Skeletal muscle satellite cell (primary cell): ENCODE measurements at regions not wholly inside any gene's neighbourhood (a gene's known extent, or its start where the extent isn't known, plus 50 kb on each side); places are given as distances from the start of the nearest gene placed in this dataset.

ENCODE experiments used
- H3K27me3 ChIP-seq: 2 replicates; pipeline ENCODE4 v1.7.0; 2013; ENCODE audit warnings: low read length; ENCODE audit not compliant: control insufficient read depth, insufficient read depth
- H3K36me3 ChIP-seq: 2 replicates; pipeline ENCODE4 v1.7.0; 2013; ENCODE audit warnings: mild to moderate bottlenecking, control low read depth, low read length; ENCODE audit not compliant: insufficient read depth
- H3K4me1 ChIP-seq: 2 replicates; pipeline ENCODE4 v1.7.0; 2013; ENCODE audit warnings: low read length; ENCODE audit not compliant: control insufficient read depth, insufficient read depth
- H3K4me2 ChIP-seq: 2 replicates; pipeline ENCODE4 v1.7.0; 2013; ENCODE audit warnings: mild to moderate bottlenecking, low read length
- H3K4me3 ChIP-seq: 2 replicates; pipeline ENCODE4 v1.7.0; 2013; ENCODE audit warnings: low read length
- H3K9ac ChIP-seq: 2 replicates; pipeline ENCODE4 v1.7.0; 2013; ENCODE audit warnings: mild to moderate bottlenecking, low read depth, low read length, moderate library complexity
- H3K9me3 ChIP-seq: replicated peaks from 2 replicates; pipeline ENCODE4 v1.7.0; 2013; ENCODE audit warnings: mild to moderate bottlenecking, control low read depth, low read length

- peaks cover 4% of the 10 kb centered on the region for H3K4me1 ChIP-seq
- H3K4me2 ChIP-seq, result no peak overlapping the region
Observed at GRCh38 chr12:24423611-24424010, 474.1 kb upstream of the SOX5 start.

DNA sequence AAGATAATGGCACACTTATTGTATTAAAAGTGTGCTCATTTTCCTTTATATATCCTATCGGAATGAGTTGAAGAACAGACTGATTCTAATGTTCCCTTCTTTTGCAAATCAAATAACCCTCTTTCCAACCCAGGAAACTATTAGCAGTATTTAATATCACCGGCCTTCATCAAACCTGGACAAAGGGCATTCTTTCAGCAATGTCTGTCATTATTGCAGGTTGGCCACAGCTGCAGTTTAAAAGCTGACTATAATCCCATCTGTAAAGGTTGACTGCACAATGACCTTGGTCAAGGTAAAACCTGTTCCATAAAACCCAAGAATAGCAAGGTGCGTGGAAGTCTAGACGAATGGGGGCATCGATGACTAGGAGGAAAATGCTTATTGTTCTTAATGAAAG, 472.3 kb upstream of the SOX5 start:
- no peak overlapping the region for H3K4me2 ChIP-seq
- no peak overlapping the region for H3K4me3 ChIP-seq

More at GRCh38 chr12:24423611-24424010, 474.1 kb upstream of the SOX5 start:
- no peaks in the 10 kb centered on the region for H3K36me3 ChIP-seq
- no peak overlapping the region for H3K4me3 ChIP-seq
- H3K27me3 ChIP-seq, result no peaks in the 10 kb centered on the region
- no peak overlapping the region for H3K9ac ChIP-seq
- no peaks in the 10 kb centered on the region for H3K9me3 ChIP-seq

DNA sequence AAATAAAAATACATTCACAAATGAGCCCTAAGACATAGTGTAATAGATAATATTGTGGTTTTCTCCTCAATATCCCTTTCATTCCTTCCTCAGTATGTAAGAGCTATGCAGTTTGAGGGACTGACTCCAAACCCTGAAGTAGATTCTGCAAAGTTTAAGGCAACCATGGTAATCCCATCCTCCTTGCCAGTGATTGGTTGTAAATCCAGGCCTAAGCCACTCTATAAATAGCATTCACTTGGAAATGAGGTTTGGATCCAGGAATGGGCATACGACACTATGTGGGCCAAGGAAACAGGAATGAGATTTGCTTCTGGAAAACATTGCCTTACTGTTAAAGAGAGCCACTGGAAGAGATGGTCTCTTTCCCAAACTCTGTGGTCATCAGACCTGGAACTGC, 468.7 kb upstream of the SOX5 start:
- H3K9me3 ChIP-seq, result no peaks in the 10 kb centered on the region
- no peaks in the 10 kb centered on the region for H3K36me3 ChIP-seq
- H3K4me2 ChIP-seq, result no peak overlapping the region
- H3K4me1 ChIP-seq, result no peaks in the 10 kb centered on the region
- H3K4me3 ChIP-seq, result no peak overlapping the region
- no peak overlapping the region for H3K9ac ChIP-seq
- no peaks in the 10 kb centered on the region for H3K27me3 ChIP-seq

More for the DNA sequence above, 472.3 kb upstream of the SOX5 start:
- H3K27me3 ChIP-seq, result no peaks in the 10 kb centered on the region
- no peaks in the 10 kb centered on the region for H3K9me3 ChIP-seq
- H3K4me1 ChIP-seq, result peaks cover 4% of the 10 kb centered on the region
- no peaks in the 10 kb centered on the region for H3K36me3 ChIP-seq
- no peak overlapping the region for H3K9ac ChIP-seq

GRCh38 chr12:24416423-24417109, 467.1 kb upstream of the SOX5 start:
- Histone ChIP-seq H3K4me3 (no peak overlapping the region), H3K9me3 (no peaks in the 10 kb centered on the region), H3K4me1 (no peaks in the 10 kb centered on the region), H3K36me3 (no peaks in the 10 kb centered on the region), H3K27me3 (no peaks in the 10 kb centered on the region), H3K9ac (no peak overlapping the region), H3K4me2 (no peak overlapping the region)

GRCh38 chr12:24415934-24416333, 466.5 kb upstream of the SOX5 start:
- no peak overlapping the region for H3K4me3 ChIP-seq
- no peak overlapping the region for H3K4me2 ChIP-seq
- no peaks in the 10 kb centered on the region for H3K36me3 ChIP-seq
- H3K4me1 ChIP-seq, result no peaks in the 10 kb centered on the region
- no peaks in the 10 kb centered on the region for H3K9me3 ChIP-seq
- H3K27me3 ChIP-seq, result no peaks in the 10 kb centered on the region
- no peak overlapping the region for H3K9ac ChIP-seq

GRCh38 chr12:24414480-24414879, 465.0 kb upstream of the SOX5 start:
- Histone ChIP-seq H3K36me3 (no peaks in the 10 kb centered on the region), H3K9ac (no peak overlapping the region), H3K27me3 (no peaks in the 10 kb centered on the region), H3K4me2 (no peak overlapping the region), H3K9me3 (no peaks in the 10 kb centered on the region), H3K4me3 (no peak overlapping the region), H3K4me1 (no peaks in the 10 kb centered on the region)

- Histone ChIP-seq H3K9me3 (no peaks in the 10 kb centered on the region), H3K4me2 (no peak overlapping the region), H3K36me3 (no peaks in the 10 kb centered on the region), H3K27me3 (no peaks in the 10 kb centered on the region), H3K4me1 (no peaks in the 10 kb centered on the region), H3K4me3 (no peak overlapping the region), H3K9ac (no peak overlapping the region)
Observed at GRCh38 chr12:24411948-24412347, 462.5 kb upstream of the SOX5 start.

DNA sequence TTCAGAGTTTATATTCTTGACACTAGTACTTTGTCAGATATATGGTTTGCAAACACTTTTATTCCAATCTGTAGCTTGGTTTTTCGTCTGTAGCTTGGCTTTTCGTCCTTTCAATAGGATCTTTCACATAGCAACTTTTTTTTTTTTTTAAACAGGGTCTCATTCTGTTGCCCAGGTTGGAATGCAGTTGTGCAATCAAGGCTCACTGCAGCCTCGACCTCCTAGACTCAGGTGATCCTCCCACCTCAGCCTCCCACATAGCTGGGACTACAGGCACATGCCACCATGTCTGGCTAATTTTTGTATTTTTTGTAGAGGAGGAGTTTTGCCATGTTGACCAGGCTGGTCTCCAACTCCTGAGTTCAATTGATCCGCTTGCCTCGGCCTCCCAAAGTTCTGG, 460.4 kb upstream of the SOX5 start:
- Histone ChIP-seq H3K4me2 (no peak overlapping the region), H3K27me3 (no peaks in the 10 kb centered on the region), H3K9me3 (no peaks in the 10 kb centered on the region)

GRCh38 chr12:24408305-24408704, 458.8 kb upstream of the SOX5 start:
- Histone ChIP-seq H3K9me3 (no peaks in the 10 kb centered on the region), H3K27me3 (no peaks in the 10 kb centered on the region), H3K36me3 (no peaks in the 10 kb centered on the region), H3K4me3 (no peak overlapping the region), H3K4me2 (no peak overlapping the region), H3K9ac (no peak overlapping the region), H3K4me1 (no peaks in the 10 kb centered on the region)

More for the DNA sequence above, 460.4 kb upstream of the SOX5 start:
- Histone ChIP-seq H3K4me1 (no peaks in the 10 kb centered on the region), H3K9ac (no peak overlapping the region), H3K4me3 (no peak overlapping the region), H3K36me3 (no peaks in the 10 kb centered on the region)

DNA sequence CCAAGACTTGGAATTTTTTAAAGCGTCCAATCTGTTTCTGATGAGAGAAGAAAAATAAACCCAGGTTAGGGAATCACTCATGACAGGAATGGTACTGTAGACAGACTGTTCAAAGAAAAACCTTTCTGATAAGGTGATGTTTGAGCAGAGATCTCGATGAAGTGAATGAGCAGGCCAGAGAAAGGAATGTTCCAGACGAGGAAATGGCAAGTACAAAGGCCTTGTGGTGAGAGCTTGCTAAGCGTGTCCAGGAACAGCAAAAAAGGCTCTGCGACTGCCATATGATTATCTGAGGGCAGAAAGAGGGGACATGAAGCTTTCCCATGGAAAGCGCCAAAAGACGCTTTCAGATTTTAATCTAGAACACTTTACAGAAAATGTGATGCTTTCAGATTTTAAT, 458.4 kb upstream of the SOX5 start:
- H3K36me3 ChIP-seq, result no peaks in the 10 kb centered on the region
- no peak overlapping the region for H3K4me3 ChIP-seq
- no peaks in the 10 kb centered on the region for H3K4me1 ChIP-seq
- H3K9me3 ChIP-seq, result no peaks in the 10 kb centered on the region
- no peaks in the 10 kb centered on the region for H3K27me3 ChIP-seq
- H3K4me2 ChIP-seq, result no peak overlapping the region
- no peak overlapping the region for H3K9ac ChIP-seq

DNA sequence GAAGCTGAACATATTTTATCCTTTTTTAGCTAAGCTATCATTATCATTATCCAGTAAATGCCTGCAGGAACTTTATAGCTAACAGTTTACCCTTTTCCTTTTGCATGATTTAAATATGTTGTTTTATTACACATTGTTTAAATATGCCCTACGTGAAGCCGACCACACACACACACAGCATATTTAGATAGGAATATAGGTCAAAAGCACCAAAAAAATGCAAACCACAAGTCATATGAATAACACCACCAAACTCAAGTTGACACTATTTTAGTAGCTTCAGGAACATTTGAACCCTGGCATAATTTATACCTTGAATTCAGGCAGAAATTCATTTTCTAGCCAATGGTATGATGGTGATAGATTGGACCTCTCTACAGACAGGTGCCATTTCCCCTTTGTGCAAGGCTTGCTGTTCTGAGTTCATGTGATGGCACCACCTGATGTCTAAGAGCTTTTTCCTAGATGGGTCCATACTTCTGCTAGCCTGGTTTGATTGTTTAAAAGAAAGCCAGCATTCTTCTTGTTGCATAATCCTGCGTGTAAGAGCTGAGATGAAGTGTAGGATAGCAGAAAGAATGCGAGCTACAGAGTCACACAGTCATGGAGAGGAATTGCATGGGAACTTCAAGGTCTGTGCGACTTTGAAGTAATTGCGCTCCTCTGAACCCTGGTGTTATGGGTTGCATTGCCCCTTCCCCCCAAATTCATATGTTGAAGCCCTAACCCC, 454.8 kb upstream of the SOX5 start:
- H3K27me3 ChIP-seq, result no peaks in the 10 kb centered on the region
- no peaks in the 10 kb centered on the region for H3K36me3 ChIP-seq
- no peaks in the 10 kb centered on the region for H3K4me1 ChIP-seq

DNA sequence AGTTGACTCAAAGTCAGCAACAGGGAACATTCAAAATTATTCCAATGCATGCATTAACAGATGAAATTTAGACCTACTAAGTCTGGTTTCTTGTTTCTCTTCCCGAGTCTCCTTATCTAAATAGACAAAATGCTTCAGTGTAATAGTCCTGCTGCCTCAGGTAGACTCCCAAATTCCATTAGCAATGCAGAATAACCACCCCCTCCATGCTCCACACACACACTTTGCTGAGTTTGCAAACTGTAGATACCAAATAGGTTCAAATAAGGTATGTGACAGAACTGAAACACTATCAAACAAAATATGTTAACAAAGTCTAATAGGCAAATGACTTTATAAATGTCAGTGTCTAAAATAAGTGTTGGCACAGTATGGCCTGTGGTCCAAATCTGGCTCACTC, 451.1 kb upstream of the SOX5 start:
- Histone ChIP-seq H3K4me2 (no peak overlapping the region), H3K4me1 (no peaks in the 10 kb centered on the region), H3K27me3 (no peaks in the 10 kb centered on the region), H3K9ac (no peak overlapping the region), H3K36me3 (no peaks in the 10 kb centered on the region), H3K9me3 (no peaks in the 10 kb centered on the region), H3K4me3 (no peak overlapping the region)

More for the DNA sequence above, 454.8 kb upstream of the SOX5 start:
- Histone ChIP-seq H3K9me3 (no peaks in the 10 kb centered on the region), H3K4me2 (no peak overlapping the region), H3K9ac (no peak overlapping the region), H3K4me3 (no peak overlapping the region)
